ENCODE measurements at regions not wholly inside any gene's neighbourhood (a gene's known extent, or its start where the extent isn't known, plus 50 kb on each side); places are given as distances from the start of the nearest gene placed in this dataset.

DNA sequence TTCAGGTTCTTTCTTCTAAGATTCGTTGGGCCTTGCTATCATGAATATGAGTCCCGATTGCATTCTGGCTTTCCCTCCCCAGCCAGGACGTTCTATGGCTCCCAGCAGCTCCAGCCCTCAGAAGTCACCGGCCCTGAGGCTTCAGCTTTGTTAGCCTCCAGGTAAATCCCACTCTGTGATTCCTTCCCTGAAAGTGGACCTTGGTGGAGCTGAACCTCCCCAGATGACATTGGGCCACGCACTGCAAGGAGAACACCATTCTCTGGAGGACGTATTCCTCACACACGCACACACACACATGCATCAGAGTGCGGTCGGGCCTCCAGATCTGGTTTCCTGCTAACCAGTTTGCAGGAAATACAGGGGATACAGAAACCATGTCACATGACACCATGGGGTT, 487.3 kb upstream of the CDH4 start:
- TF ChIP-seq, protein P1, sequence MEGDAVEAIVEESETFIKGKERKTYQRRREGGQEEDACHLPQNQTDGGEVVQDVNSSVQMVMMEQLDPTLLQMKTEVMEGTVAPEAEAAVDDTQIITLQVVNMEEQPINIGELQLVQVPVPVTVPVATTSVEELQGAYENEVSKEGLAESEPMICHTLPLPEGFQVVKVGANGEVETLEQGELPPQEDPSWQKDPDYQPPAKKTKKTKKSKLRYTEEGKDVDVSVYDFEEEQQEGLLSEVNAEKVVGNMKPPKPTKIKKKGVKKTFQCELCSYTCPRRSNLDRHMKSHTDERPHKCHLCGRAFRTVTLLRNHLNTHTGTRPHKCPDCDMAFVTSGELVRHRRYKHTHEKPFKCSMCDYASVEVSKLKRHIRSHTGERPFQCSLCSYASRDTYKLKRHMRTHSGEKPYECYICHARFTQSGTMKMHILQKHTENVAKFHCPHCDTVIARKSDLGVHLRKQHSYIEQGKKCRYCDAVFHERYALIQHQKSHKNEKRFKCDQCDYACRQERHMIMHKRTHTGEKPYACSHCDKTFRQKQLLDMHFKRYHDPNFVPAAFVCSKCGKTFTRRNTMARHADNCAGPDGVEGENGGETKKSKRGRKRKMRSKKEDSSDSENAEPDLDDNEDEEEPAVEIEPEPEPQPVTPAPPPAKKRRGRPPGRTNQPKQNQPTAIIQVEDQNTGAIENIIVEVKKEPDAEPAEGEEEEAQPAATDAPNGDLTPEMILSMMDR (IDR thresholded peaks at IDR 0.05; ENCODE audit: insufficient read depth, low read length, poor library complexity, severe bottlenecking): no peak
- TF ChIP-seq EZH2phosphoT487 (conservative IDR thresholded peaks at IDR 0.05; ENCODE audit: low read length): no peak
